CD4-positive, alpha-beta T cell treated with Interleukin-12 subunit alpha and Interleukin-12 subunit beta, for 1 hour (primary cell): ENCODE measurements at regions not wholly inside any gene's neighbourhood (a gene's known extent, or its start where the extent isn't known, plus 50 kb on each side); places are given as distances from the start of the nearest gene placed in this dataset.

Source experiments
- DNase-seq: peaks from one replicate; pipeline ENCODE4 v3.0.0-alpha.2; 2020

- no peak for DNase-seq
These were observed 972.1 kb downstream of the CDH11 start for GRCh38 chr16:64149756-64150155.

DNA sequence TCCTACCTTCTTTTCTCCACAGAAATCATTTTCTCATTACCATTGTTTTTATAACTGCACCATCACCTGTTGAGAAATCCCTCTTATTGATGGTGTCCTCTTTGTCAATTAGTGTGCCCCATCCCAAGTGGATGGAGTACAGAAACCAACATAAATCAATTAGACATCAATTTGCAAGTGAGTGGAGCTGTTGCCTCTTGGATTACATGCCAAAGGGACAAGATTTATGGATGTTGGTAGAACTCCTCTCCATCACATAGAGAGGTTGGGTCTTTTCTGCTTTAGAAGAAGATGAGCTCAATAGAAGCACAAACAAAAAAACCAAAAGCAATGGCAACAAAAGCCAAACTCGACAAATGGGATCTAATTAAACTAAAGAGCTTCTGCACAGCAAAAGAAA is 973.5 kb downstream of the CDH11 start:
- DNase-seq = no peak

- no peak for DNase-seq
These were observed 973.9 kb downstream of the CDH11 start for GRCh38 chr16:64147941-64148340.

- no peak for DNase-seq
These were observed 977.2 kb downstream of the CDH11 start for GRCh38 chr16:64144617-64145016.

DNA sequence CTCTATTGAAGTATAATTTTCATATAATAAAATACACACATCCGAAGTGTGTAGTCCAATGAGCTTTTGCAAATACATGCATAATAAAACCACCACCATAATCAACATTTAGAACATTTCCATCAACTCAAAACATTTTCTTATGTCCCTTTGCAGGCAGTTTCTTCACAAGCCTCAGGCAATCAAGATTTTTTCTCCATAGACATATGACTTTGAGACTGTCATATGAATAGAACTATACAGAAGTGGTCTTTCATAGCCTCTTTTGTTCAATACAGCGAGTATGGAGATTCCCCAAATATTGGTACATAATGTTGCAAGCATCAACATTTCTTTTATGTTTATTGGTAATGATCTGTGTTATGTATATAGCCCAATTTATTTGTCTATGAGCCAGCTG is 983.2 kb downstream of the CDH11 start:
- no peak for DNase-seq

- DNase-seq = no peak
These were observed 983.9 kb downstream of the CDH11 start for GRCh38 chr16:64138006-64138405.

DNA sequence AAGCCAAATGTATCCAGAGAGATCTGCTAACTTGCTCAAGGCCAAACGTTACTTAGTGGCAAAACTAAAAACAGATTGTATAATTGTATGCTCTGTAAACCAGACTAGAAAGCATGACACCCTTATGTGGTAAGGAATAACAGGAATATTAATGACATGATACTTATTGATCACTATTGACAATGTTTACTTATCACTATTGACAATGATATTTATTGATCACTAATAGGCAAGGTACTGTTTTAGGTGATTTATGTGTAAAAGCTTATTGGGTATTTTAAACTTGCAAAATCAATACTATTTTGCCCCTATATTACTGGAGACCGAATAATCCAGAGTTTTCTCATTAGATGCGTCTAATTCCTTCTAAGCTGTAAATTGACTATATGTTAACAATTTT is 985.1 kb downstream of the CDH11 start:
- no peak for DNase-seq

- no peak for DNase-seq
These were observed 985.5 kb downstream of the CDH11 start for GRCh38 chr16:64136314-64136713.

DNA sequence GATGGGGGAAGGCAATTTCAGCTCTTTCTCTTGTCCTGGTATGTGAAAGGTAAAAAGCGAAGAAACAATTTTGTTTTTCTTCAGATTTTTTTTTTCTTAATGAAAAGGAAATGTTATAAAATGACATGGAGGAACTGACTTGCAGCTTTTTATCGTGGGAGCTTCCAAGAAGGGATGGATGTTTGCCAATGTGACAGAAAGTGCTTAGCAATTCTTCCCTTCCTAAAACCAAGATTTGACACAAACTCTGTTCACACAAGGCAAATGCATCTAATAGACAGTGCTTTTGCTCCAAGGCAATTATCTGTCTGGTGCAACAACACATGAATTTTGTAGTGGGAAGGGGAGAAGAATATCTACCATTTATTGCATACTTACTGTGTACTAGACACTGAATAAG is 988.5 kb downstream of the CDH11 start:
- no peak for DNase-seq

DNA sequence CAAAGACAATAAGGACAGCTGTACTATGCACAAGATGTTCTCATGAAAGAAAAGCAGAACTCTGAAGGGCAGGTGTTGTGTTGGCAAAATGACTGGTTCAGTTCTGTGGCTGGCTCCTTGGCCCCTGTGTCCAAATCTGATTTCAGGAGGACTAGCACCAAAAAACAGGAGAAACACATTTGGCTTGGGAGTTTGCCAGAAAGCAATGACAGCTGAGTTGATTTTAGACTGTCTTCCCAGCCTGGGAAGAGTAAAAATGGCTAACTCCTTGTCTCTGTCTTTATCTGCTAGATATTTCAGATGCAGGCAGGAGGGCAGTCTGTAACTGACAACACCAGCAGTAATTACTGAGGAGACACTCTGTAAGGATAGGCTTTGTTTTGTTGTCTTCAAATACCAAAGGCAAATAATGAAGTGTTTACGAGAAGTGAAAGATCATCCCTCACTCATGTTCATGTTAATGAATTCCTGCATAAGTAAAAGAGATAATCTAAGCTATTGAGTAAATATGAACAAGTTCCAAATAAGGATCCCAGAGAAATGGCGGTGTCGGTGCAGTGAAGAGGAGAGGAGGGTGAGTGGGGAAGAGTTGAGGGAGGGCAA is 989.0 kb downstream of the CDH11 start:
- DNase-seq = no peak

- DNase-seq = no peak
These were observed 989.7 kb downstream of the CDH11 start for GRCh38 chr16:64132190-64132589.

DNA sequence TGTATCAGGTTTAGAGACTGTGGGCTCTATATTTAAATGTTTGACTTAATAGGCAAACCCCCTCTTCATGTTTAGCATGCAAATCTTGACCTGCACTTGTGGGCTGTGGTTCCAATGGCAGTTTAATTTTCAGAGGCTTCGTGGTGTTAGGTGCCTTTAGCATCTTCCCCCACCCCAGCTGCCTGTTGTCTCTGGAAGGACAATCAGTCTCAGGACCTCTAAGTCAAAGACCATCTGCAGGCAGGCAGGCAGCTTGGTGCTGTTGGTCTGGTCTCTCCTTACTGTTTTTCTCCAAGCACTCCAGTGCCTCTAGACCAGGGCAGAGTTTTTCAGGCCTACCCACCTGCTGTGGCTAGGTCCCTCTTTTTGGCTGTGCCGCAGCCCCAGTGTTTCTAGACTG is 990.4 kb downstream of the CDH11 start:
- no peak for DNase-seq

DNA sequence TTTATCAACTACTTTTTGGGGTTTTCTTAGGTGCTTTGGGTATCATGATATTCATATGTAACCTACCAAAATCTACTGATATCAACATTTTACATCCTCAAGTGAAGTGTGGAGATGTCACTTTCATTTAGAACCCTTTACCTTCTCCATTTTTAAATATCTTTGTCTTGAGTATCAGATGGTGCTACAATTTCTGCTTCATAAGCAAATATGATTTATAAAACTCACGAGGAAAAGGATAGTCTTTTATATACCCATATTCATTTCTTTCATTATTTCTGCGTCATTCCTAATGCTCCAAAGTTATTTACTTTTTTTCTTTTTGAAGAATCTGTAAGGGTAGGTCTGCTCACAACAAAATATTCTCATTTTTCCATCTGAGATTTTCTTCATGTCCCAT is 991.7 kb downstream of the CDH11 start:
- no peak for DNase-seq

DNA sequence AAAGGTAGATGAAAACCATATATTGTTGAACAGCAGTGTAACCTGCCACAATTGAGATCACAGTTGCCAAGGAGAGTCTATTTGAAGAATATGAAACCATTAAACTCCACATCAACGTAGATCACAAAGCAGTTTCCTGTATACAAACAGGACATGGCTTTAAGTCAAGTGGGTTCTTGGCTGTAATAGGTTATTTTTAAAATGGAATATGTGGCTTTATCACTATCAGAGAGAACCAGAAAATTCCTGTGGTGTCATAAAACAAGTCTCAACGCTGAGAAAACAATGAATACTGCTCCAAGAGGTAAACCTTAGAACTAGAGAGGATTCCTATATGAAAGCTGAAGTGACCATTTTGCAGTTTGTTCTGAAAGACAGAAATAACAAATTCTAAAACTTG is 999.7 kb downstream of the CDH11 start:
- no peak for DNase-seq

GRCh38 chr16:64121473-64121872 is 1000.4 kb downstream of the CDH11 start:
- DNase-seq = no peak

- DNase-seq = no peak
These were observed 1005.7 kb downstream of the CDH11 start for GRCh38 chr16:64116151-64116550.

GRCh38 chr16:64109241-64109640 is 1012.6 kb downstream of the CDH11 start:
- no peak for DNase-seq

- DNase-seq = no peak
These were observed 1019.2 kb downstream of the CDH11 start for GRCh38 chr16:64102654-64103053.

DNA sequence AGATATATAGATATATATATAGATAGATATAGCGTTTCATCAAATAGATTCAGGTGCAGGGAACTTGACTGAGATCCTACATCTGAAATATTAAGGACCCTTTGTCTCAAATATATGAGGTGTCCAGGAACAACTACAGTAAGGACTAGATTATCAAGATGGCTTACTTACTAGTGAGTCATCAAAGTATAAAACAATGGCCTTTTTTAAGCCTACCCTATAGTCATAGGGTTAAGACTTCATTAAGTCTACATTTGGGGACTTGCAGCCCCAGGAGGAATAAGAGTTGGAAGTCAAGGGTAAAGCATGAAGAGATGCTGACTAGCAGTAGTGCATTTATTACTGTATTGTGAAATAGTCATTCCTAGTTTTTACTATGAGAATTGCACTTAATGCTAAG is 1023.4 kb downstream of the CDH11 start:
- no peak for DNase-seq

DNA sequence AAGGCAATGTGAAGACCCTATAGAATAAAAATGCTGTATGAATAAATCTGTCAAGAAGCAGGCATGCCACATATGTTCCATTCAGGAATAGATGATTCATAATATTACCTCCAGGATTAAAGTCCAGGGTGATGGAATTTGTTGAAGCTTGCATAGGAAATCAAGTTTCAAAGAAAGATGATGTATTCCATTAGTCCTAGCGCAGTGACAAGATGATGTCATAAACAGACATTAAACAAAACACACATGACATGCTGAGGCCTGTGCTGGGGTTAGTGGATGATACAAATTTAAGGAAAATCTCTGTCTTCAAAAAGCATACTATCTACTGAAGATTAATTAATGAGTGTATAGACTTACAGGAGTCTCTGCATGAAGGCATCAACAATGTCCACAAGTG is 1025.2 kb downstream of the CDH11 start:
- DNase-seq = no peak

- DNase-seq = no peak
These were observed 1026.8 kb downstream of the CDH11 start for GRCh38 chr16:64094992-64095634.

- DNase-seq = no peak
These were observed 1027.5 kb downstream of the CDH11 start for GRCh38 chr16:64094181-64094965.

GRCh38 chr16:64092271-64092670 is 1029.6 kb downstream of the CDH11 start:
- no peak for DNase-seq

DNA sequence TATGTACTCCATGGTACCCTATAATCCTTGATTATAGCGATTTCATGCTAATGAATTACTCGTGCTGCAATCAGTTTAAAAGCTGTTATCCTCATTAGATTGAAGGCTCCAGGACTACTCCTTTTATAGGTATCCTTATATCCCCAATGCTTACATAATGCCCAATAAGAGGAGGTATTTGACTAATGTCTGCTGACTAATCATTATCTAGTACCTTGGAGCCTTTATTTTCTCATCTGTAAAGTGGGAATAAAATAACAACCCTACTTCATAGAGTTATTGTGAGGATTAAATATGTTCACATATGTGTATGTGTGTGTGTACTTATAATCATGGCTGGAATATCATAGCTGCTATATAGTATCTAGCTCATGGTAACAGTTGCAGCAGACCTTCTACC is 1031.5 kb downstream of the CDH11 start:
- DNase-seq = no peak
